HUES48 (cell line): ENCODE measurements at regions not wholly inside any gene's neighbourhood (a gene's known extent, or its start where the extent isn't known, plus 50 kb on each side); places are given as distances from the start of the nearest gene placed in this dataset.

Source experiments
- H3K27ac ChIP-seq: one replicate; pipeline ENCODE4 v1.7.0; 2013; ENCODE audit warnings: low read depth, low read length, inconsistent platforms
- H3K27me3 ChIP-seq: 2 replicates; pipeline ENCODE4 v1.6.1; 2013; ENCODE audit warnings: mild to moderate bottlenecking, low read length; ENCODE audit not compliant: control insufficient read depth, insufficient read depth
- H3K36me3 ChIP-seq: 2 replicates; pipeline ENCODE4 v1.6.1; 2013; ENCODE audit warnings: low read length; ENCODE audit not compliant: control insufficient read depth, insufficient read depth
- H3K4me1 ChIP-seq: 2 replicates; pipeline ENCODE4 v1.6.1; 2013; ENCODE audit warnings: mild to moderate bottlenecking, low read length; ENCODE audit not compliant: control insufficient read depth, insufficient read depth
- H3K4me3 ChIP-seq: 2 replicates; pipeline ENCODE4 v1.5.1; 2013; ENCODE audit warnings: mild to moderate bottlenecking, low read depth, low read length
- H3K9ac ChIP-seq: 2 replicates; pipeline ENCODE4 v1.6.1; 2013; ENCODE audit warnings: mild to moderate bottlenecking, low read depth, low read length, moderate library complexity
- H3K9me3 ChIP-seq: 2 replicates; pipeline ENCODE4 v1.6.1; 2013; ENCODE audit warnings: low read length; ENCODE audit not compliant: control insufficient read depth, insufficient read depth

GRCh38 chr2:192828175-192828574, 633.4 kb upstream of the TMEFF2 start:
- no peaks in the 10 kb centered on the region for H3K9me3 ChIP-seq
- H3K27ac ChIP-seq, result no peak overlapping the region
- H3K27me3 ChIP-seq, result no peaks in the 10 kb centered on the region
- H3K4me3 ChIP-seq, result no peak overlapping the region
- no peaks in the 10 kb centered on the region for H3K36me3 ChIP-seq
- no peaks in the 10 kb centered on the region for H3K4me1 ChIP-seq
- H3K9ac ChIP-seq, result no peak overlapping the region

GRCh38 chr2:192827735-192828134, 633.0 kb upstream of the TMEFF2 start:
- Histone ChIP-seq H3K9ac (no peak overlapping the region), H3K36me3 (no peaks in the 10 kb centered on the region), H3K4me1 (no peaks in the 10 kb centered on the region), H3K9me3 (no peaks in the 10 kb centered on the region), H3K4me3 (no peak overlapping the region), H3K27ac (no peak overlapping the region), H3K27me3 (no peaks in the 10 kb centered on the region)

- Histone ChIP-seq H3K27me3 (no peaks in the 10 kb centered on the region), H3K27ac (no peak overlapping the region), H3K9ac (no peak overlapping the region), H3K9me3 (no peaks in the 10 kb centered on the region), H3K4me1 (peaks cover 13% of the 10 kb centered on the region), H3K36me3 (no peaks in the 10 kb centered on the region), H3K4me3 (no peak overlapping the region)
Measured at GRCh38 chr2:192814376-192814775, 619.6 kb upstream of the TMEFF2 start.

- no peak overlapping the region for H3K9ac ChIP-seq
- no peak overlapping the region for H3K27ac ChIP-seq
- peaks cover 13% of the 10 kb centered on the region for H3K4me1 ChIP-seq
- H3K36me3 ChIP-seq, result no peaks in the 10 kb centered on the region
- no peaks in the 10 kb centered on the region for H3K27me3 ChIP-seq
- no peaks in the 10 kb centered on the region for H3K9me3 ChIP-seq
- no peak overlapping the region for H3K4me3 ChIP-seq
Measured at GRCh38 chr2:192813341-192813740, 618.6 kb upstream of the TMEFF2 start.

- H3K27me3 ChIP-seq, result no peaks in the 10 kb centered on the region
- H3K4me1 ChIP-seq, result peaks cover under 1% of the 10 kb centered on the region; the same call in 1 of the 2 replicates
- no peaks in the 10 kb centered on the region for H3K36me3 ChIP-seq
- H3K9ac ChIP-seq, result no peak overlapping the region
- H3K9me3 ChIP-seq, result no peaks in the 10 kb centered on the region
- no peak overlapping the region for H3K27ac ChIP-seq
- no peak overlapping the region for H3K4me3 ChIP-seq
Measured at GRCh38 chr2:192809173-192809572, 614.4 kb upstream of the TMEFF2 start.

- no peaks in the 10 kb centered on the region for H3K36me3 ChIP-seq
- H3K9ac ChIP-seq, result no peak overlapping the region
- H3K9me3 ChIP-seq, result no peaks in the 10 kb centered on the region
- H3K27ac ChIP-seq, result no peak overlapping the region
- no peak overlapping the region for H3K4me3 ChIP-seq
- H3K27me3 ChIP-seq, result no peaks in the 10 kb centered on the region
- no peaks in the 10 kb centered on the region for H3K4me1 ChIP-seq
Measured at GRCh38 chr2:192783643-192784042, 588.9 kb upstream of the TMEFF2 start.

- H3K4me1 ChIP-seq, result no peaks in the 10 kb centered on the region
- H3K36me3 ChIP-seq, result no peaks in the 10 kb centered on the region
- H3K9me3 ChIP-seq, result no peaks in the 10 kb centered on the region
- no peak overlapping the region for H3K4me3 ChIP-seq
- H3K27ac ChIP-seq, result no peak overlapping the region
- no peaks in the 10 kb centered on the region for H3K27me3 ChIP-seq
- no peak overlapping the region for H3K9ac ChIP-seq
Measured at GRCh38 chr2:192775459-192776262, 580.9 kb upstream of the TMEFF2 start.

GRCh38 chr2:192775011-192775410, 580.3 kb upstream of the TMEFF2 start:
- Histone ChIP-seq H3K9me3 (no peaks in the 10 kb centered on the region), H3K27ac (no peak overlapping the region), H3K4me1 (no peaks in the 10 kb centered on the region), H3K4me3 (no peak overlapping the region), H3K27me3 (no peaks in the 10 kb centered on the region), H3K36me3 (no peaks in the 10 kb centered on the region), H3K9ac (no peak overlapping the region)

GRCh38 chr2:192773044-192773443, 578.3 kb upstream of the TMEFF2 start:
- Histone ChIP-seq H3K27ac (no peak overlapping the region), H3K4me3 (no peak overlapping the region), H3K4me1 (no peaks in the 10 kb centered on the region), H3K27me3 (no peaks in the 10 kb centered on the region), H3K9ac (no peak overlapping the region), H3K36me3 (no peaks in the 10 kb centered on the region), H3K9me3 (no peaks in the 10 kb centered on the region)

GRCh38 chr2:192749611-192750200, 555.0 kb upstream of the TMEFF2 start:
- no peak overlapping the region for H3K4me3 ChIP-seq
- H3K27ac ChIP-seq, result peak overlapping the region; percentile 9
- H3K9ac ChIP-seq, result no peak overlapping the region
- H3K4me1 ChIP-seq, result peaks cover 4% of the 10 kb centered on the region; the same call in 1 of the 2 replicates
- H3K27me3 ChIP-seq, result no peaks in the 10 kb centered on the region
- peaks cover 5% of the 10 kb centered on the region; the same call in 1 of the 2 replicates for H3K9me3 ChIP-seq
- H3K36me3 ChIP-seq, result no peaks in the 10 kb centered on the region

GRCh38 chr2:192741889-192742288, 547.2 kb upstream of the TMEFF2 start:
- no peaks in the 10 kb centered on the region for H3K27me3 ChIP-seq
- no peaks in the 10 kb centered on the region for H3K4me1 ChIP-seq
- H3K9ac ChIP-seq, result no peak overlapping the region
- no peak overlapping the region for H3K27ac ChIP-seq
- H3K9me3 ChIP-seq, result no peaks in the 10 kb centered on the region
- H3K4me3 ChIP-seq, result no peak overlapping the region
- H3K36me3 ChIP-seq, result no peaks in the 10 kb centered on the region
